Thoracic aorta (tissue), 2 donors: ENCODE measurements at regions not wholly inside any gene's neighbourhood (a gene's known extent, or its start where the extent isn't known, plus 50 kb on each side); places are given as distances from the start of the nearest gene placed in this dataset.

Source experiments
- ATAC-seq: fragments of 150-250 bp; one replicate; pipeline ENCODE4 v1.8.0; 2017; ENCODE audit warnings: low read depth; ENCODE audit not compliant: insufficient number of reproducible peaks, low FRiP score
- DNase-seq: peaks from one replicate; pipeline ENCODE4 v3.0.0-alpha.2; 2020; ENCODE audit warnings: low spot score
- H3K27ac ChIP-seq, 2 donors: fragments of 200-600 bp; sonication (generic); 1 replicate in 1 of 2; 2 replicates in 1 of 2; pipeline ENCODE4 v1.5.1; 2016; ENCODE audit warnings: mild to moderate bottlenecking in 2 of 2, moderate library complexity in 2 of 2
- H3K27me3 ChIP-seq: fragments of 200-600 bp; sonication (generic); replicated peaks from 2 replicates; pipeline ENCODE4 v1.6.0; 2016; ENCODE audit warnings: mild to moderate bottlenecking; ENCODE audit not compliant: insufficient read depth
- H3K36me3 ChIP-seq: fragments of 200-600 bp; sonication (generic); one replicate; pipeline ENCODE4 v1.5.1; 2016
- H3K4me1 ChIP-seq, 2 donors: fragments of 200-600 bp; sonication (generic); 1 replicate in 1 of 2; 2 replicates in 1 of 2; pipeline versions ENCODE4 v1.5.1 to v1.6.0; 2016; ENCODE audit warnings: low read depth in 2 of 2, mild to moderate bottlenecking in 1 of 2; ENCODE audit not compliant: control insufficient read depth in 1 of 2
- H3K4me3 ChIP-seq: fragments of 200-600 bp; sonication (generic); 2 replicates; pipeline ENCODE4 v1.5.1; 2016; ENCODE audit warnings: mild to moderate bottlenecking
- H3K9me3 ChIP-seq: fragments of 200-600 bp; sonication (generic); 2 replicates; pipeline ENCODE4 v1.5.1; 2016
- TF ChIP-seq, protein P1 (sequence below): fragments of 200-600 bp; sonication (generic); IDR thresholded peaks from one replicate; pipeline ENCODE4 v1.5.1; 2019; ENCODE audit warnings: antibody characterized with exemption

DNA sequence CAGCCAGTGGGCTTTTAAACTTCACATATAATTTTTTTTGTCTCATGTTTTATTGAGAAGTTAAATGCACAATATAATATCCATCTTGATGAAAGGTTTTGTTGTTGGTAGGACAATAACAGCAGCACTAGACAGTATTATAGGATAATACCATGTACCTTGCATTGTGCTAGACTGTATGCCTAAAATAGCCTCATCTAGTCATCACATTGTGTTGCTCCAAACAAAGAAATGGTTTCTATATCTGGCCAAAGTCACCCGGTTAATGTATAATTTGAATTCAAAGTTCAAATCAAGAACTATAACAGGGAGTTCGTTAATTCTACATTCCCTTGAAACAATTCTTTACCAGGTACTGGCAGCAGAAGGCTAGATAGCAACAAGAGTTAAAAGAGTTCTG is 104.9 kb downstream of the KCNJ2 start:
- H3K9me3 ChIP-seq = no peaks in the 10 kb centered on the region
- no peak for DNase-seq
- no peaks in the 10 kb centered on the region for H3K4me1 ChIP-seq
- H3K27me3 ChIP-seq = no peaks in the 10 kb centered on the region
- no peak overlapping the region for H3K4me3 ChIP-seq
- TF ChIP-seq, protein P1, sequence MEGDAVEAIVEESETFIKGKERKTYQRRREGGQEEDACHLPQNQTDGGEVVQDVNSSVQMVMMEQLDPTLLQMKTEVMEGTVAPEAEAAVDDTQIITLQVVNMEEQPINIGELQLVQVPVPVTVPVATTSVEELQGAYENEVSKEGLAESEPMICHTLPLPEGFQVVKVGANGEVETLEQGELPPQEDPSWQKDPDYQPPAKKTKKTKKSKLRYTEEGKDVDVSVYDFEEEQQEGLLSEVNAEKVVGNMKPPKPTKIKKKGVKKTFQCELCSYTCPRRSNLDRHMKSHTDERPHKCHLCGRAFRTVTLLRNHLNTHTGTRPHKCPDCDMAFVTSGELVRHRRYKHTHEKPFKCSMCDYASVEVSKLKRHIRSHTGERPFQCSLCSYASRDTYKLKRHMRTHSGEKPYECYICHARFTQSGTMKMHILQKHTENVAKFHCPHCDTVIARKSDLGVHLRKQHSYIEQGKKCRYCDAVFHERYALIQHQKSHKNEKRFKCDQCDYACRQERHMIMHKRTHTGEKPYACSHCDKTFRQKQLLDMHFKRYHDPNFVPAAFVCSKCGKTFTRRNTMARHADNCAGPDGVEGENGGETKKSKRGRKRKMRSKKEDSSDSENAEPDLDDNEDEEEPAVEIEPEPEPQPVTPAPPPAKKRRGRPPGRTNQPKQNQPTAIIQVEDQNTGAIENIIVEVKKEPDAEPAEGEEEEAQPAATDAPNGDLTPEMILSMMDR = no peak
- H3K36me3 ChIP-seq = no peaks in the 10 kb centered on the region
- ATAC-seq = no peak
- H3K27ac ChIP-seq = no peak overlapping the region

DNA sequence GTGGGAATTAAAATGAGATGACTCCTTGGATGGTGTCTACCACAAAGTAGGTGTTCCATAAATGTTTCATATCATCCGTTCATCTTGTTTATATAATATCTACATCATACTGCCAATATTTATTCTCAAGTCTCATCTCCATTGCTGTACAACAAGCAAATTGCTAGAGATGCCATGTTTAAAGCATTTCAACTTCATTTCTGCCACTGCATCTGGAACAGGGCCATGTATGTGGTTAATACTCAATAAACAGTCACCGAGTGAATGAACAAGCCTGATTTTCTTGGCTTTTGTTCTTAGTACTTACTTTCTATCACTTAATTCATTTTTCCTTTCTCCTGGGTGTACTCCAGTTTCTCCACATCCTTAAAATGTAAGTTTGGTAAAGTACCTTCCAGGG is 107.6 kb downstream of the KCNJ2 start:
- Histone ChIP-seq H3K4me1 (no peaks in the 10 kb centered on the region), H3K27ac (no peak overlapping the region), H3K27me3 (no peaks in the 10 kb centered on the region), H3K36me3 (no peaks in the 10 kb centered on the region), H3K9me3 (no peaks in the 10 kb centered on the region), H3K4me3 (no peak overlapping the region)
- TF ChIP-seq, protein P1 = no peak
- ATAC-seq (no peak), DNase-seq (no peak)

DNA sequence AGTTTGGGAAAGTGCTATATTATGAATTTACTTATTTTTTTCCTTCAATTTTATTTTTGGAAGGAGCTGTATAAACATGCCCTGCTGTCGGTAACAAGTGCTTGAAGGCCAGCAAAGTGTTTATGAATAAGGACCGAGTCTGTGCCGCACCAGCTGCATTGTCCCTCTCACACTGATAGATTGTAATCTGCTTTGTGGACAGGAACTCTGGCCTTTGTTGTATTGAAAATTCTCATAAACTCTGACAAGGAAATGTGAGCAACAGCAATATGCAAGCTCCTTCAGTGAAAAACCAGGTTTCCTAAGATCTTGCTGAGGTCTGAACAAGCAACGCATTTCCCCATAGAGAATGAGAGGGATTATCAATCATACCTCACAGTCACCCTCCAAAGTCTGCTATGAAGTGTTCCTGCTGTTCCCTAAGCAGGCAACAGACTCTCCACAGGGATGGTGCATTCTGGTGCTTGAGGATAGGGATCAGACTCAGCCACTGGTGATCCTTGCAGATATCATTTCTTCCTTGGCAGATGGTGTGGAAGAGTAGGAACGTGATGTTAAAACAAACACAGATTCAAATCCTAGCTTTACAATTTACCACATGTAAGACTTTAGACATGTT is 109.6 kb downstream of the KCNJ2 start:
- TF ChIP-seq, protein P1 = no peak
- Histone ChIP-seq H3K4me3 (no peak overlapping the region), H3K27ac (no peak overlapping the region), H3K36me3 (no peaks in the 10 kb centered on the region), H3K4me1 (no peaks in the 10 kb centered on the region), H3K27me3 (no peaks in the 10 kb centered on the region), H3K9me3 (no peaks in the 10 kb centered on the region)
- DNase-seq (no peak), ATAC-seq (no peak)

DNA sequence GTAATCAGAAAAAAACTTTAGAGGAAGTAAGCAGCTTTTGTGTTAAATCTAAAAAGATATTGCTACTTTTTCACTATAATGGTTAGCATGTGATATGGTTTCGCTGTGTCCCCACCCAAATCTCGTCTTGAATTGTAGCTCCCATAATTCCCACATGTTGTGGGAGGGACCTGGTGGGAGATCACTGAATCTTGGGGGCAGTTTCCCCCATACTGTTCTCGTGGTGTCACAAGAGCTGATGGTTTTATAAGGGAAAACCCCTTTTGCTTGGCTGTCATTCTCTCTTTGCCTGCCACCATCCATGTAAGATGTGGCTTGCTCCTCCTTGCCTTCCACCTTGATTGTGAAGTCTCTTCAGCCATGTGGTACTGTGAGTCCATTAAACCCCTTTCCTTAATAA is 117.1 kb downstream of the KCNJ2 start:
- no peak overlapping the region for H3K27ac ChIP-seq
- ATAC-seq (no peak), DNase-seq (no peak)
- no peaks in the 10 kb centered on the region for H3K27me3 ChIP-seq
- H3K4me1 ChIP-seq = no peaks in the 10 kb centered on the region
- no peaks in the 10 kb centered on the region for H3K9me3 ChIP-seq
- H3K4me3 ChIP-seq = no peak overlapping the region
- no peaks in the 10 kb centered on the region for H3K36me3 ChIP-seq
- TF ChIP-seq, protein P1 = no peak

DNA sequence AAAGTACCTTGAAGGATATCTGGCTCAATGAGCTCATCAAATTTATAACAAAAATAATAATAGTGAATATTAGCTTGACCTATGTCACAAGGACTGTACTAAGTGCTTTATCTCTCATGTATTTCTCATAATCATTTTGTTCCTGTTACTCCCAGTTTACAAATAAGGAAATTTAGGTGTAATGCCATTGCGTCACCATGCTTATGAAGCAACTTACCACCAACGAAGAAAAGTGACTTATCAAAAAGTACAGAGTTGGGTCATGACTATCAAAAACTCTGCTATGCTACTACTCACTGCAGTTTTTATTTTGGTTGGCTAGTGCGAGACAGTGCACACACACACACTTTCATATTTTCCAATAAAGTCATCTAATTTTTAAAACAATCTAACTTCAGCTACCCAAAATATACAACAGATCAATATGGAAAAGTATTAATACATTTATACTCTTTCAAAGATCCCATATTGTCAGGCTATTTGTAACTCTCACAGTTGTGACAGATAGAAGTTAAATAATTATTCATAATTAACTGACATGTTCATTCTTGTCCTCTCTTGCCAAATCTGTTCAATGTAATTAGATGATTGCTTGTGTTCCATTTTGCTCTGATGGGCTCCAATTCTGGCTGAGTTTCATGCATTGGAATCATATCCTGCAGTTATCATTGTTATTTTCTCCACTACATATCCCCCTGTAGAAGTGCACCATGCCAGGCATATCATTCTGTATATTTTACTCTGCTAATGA is 119.4 kb downstream of the KCNJ2 start:
- no peaks in the 10 kb centered on the region for H3K36me3 ChIP-seq
- DNase-seq = no peak
- H3K4me1 ChIP-seq = no peaks in the 10 kb centered on the region
- no peaks in the 10 kb centered on the region for H3K9me3 ChIP-seq
- TF ChIP-seq, protein P1 = no peak
- no peak overlapping the region for H3K27ac ChIP-seq
- no peaks in the 10 kb centered on the region for H3K27me3 ChIP-seq
- no peak overlapping the region for H3K4me3 ChIP-seq
- ATAC-seq = no peak
